H1 (cell line): ENCODE measurements at regions not wholly inside any gene's neighbourhood (a gene's known extent, or its start where the extent isn't known, plus 50 kb on each side); places are given as distances from the start of the nearest gene placed in this dataset.

ENCODE experiments used
- CTCF ChIA-PET: fragments of 300-600 bp; sonication (Branson Sonifier 250); formaldehyde crosslinking; loops from one replicate; lab custom pipeline; 2021; ENCODE audit not compliant: partially characterized antibody; lab: Charles Lee
- POLR2A ChIA-PET: fragments of 300-600 bp; sonication (Branson Sonifier 250); formaldehyde crosslinking; loops from one replicate; lab custom pipeline; 2021; ENCODE audit warnings: inconsistent platforms; ENCODE audit not compliant: partially characterized antibody; lab: Charles Lee
- DNase-seq, 2 experiments: peaks; one replicate each; pipeline versions ENCODE4 v3.0.0 to v3.0.0-alpha.2; 2010 to 2022; ENCODE audit warnings: low spot score in 2 of 2, low read depth in 1 of 2, mixed read lengths in 1 of 2
- FAIRE-seq: peaks from 2 replicates; lab custom pipeline; 2011; peaks lifted over from hg19 to GRCh38; lab: Jason Lieb, UNC
- H2AFZ ChIP-seq: 2 replicates; pipeline ENCODE4 v1.8.1; 2012; ENCODE audit warnings: low read length, inconsistent platforms
- H2AK5ac ChIP-seq: 2 replicates; pipeline ENCODE4 v1.6.1; 2013; ENCODE audit warnings: low read depth, low read length
- H2BK120ac ChIP-seq: replicated peaks from 2 replicates; pipeline ENCODE3; 2013; ENCODE audit warnings: low read depth, low read length, inconsistent platforms
- H2BK12ac ChIP-seq: 2 replicates; pipeline ENCODE4 v1.6.1; 2013; ENCODE audit warnings: low read depth, low read length
- H2BK15ac ChIP-seq: 2 replicates; pipeline ENCODE4 v1.6.1; 2013; ENCODE audit warnings: low read length
- H2BK20ac ChIP-seq: 2 replicates; pipeline ENCODE4 v1.6.1; 2013; ENCODE audit warnings: low read length
- H2BK5ac ChIP-seq: 2 replicates; pipeline ENCODE4 v1.6.1; 2013; ENCODE audit warnings: low read depth, low read length
- H3K14ac ChIP-seq: 2 replicates; pipeline ENCODE4 v1.6.1; 2013; ENCODE audit warnings: inconsistent platforms; ENCODE audit not compliant: insufficient read length
- H3K18ac ChIP-seq: 2 replicates; pipeline ENCODE4 v1.6.1; 2013; ENCODE audit warnings: low read length; ENCODE audit errors: extremely low read depth
- H3K23ac ChIP-seq: 2 replicates; pipeline ENCODE4 v1.6.1; 2013; ENCODE audit warnings: inconsistent platforms; ENCODE audit not compliant: insufficient read length
- H3K23me2 ChIP-seq: 2 replicates; pipeline ENCODE4 v1.6.1; 2013; ENCODE audit warnings: low read depth, low read length
- H3K27ac ChIP-seq: 2 replicates; pipeline ENCODE4 v1.6.1; 2011; ENCODE audit warnings: low read depth, low read length, inconsistent platforms
- H3K27me3 ChIP-seq, 4 experiments: replicated peaks in 1 of 4; 1 replicate in 1 of 4; 2 replicates in 3 of 4; pipeline versions ENCODE4 v1.6.1 to v1.8.1; 2011 to 2013; ENCODE audit warnings: low read length in 3 of 4, mild to moderate bottlenecking in 3 of 4, inconsistent platforms in 2 of 4, mixed read lengths in 2 of 4, moderate library complexity in 1 of 4; ENCODE audit not compliant: control insufficient read depth in 3 of 4, insufficient read depth in 3 of 4; ENCODE audit errors: extremely low read depth in 1 of 4
- H3K36me3 ChIP-seq, 4 experiments: 2 replicates each; pipeline versions ENCODE4 v1.6.1 to v1.8.1; 2011 to 2013; ENCODE audit warnings: mild to moderate bottlenecking in 4 of 4, low read length in 3 of 4, moderate library complexity in 2 of 4, control low read depth in 1 of 4, inconsistent platforms in 1 of 4; ENCODE audit not compliant: insufficient read depth in 4 of 4, control insufficient read depth in 2 of 4
- H3K4ac ChIP-seq: replicated peaks from 2 replicates; pipeline ENCODE3; 2013; ENCODE audit warnings: low read length, low read depth, mixed read lengths, inconsistent platforms; ENCODE audit not compliant: insufficient read length
- H3K4me1 ChIP-seq, 4 experiments: replicated peaks in 1 of 4; 1 replicate in 1 of 4; 2 replicates in 3 of 4; pipeline versions ENCODE4 v1.6.1 to v1.8.1; 2011 to 2013; ENCODE audit warnings: low read length in 3 of 4, inconsistent platforms in 2 of 4, mixed read lengths in 1 of 4; ENCODE audit not compliant: insufficient read depth in 4 of 4, control insufficient read depth in 3 of 4
- H3K4me2 ChIP-seq, 2 experiments: 2 replicates each; pipeline versions ENCODE4 v1.6.1 to v1.8.1; 2011 to 2013; ENCODE audit warnings: low read depth in 2 of 2, low read length in 2 of 2, control low read depth in 1 of 2, inconsistent platforms in 1 of 2, mild to moderate bottlenecking in 1 of 2; ENCODE audit not compliant: insufficient read depth in 1 of 2
- H3K4me3 ChIP-seq, 4 experiments: fragments of 200-600, 300-600 bp in 1 of 4; sonication (generic), shearing (Covaris generic), sonication (Bioruptor Twin) in 1 of 4; 2 replicates each; pipeline versions ENCODE4 v1.5.1 to v1.8.1; 2011 to 2016; ENCODE audit warnings: low read length in 4 of 4, low read depth in 3 of 4, control low read depth in 2 of 4, inconsistent platforms in 2 of 4, mild to moderate bottlenecking in 2 of 4, mixed read lengths in 1 of 4, moderate library complexity in 1 of 4; ENCODE audit not compliant: insufficient read depth in 2 of 4; ENCODE audit errors: extremely low read depth in 1 of 4
- H3K56ac ChIP-seq: replicated peaks from 2 replicates; pipeline ENCODE3; 2013; ENCODE audit warnings: low read depth, mild to moderate bottlenecking, mixed read lengths, low read length, inconsistent platforms; ENCODE audit not compliant: insufficient read length
- H3K79me1 ChIP-seq: 2 replicates; pipeline ENCODE4 v1.6.1; 2013; ENCODE audit warnings: low read depth, low read length, control low read depth
- H3K79me2 ChIP-seq, 2 experiments: 2 replicates each; pipeline versions ENCODE4 v1.6.1 to v1.8.1; 2012 to 2013; ENCODE audit warnings: low read length in 2 of 2, mild to moderate bottlenecking in 2 of 2, inconsistent platforms in 1 of 2; ENCODE audit not compliant: insufficient read depth in 2 of 2, control insufficient read depth in 1 of 2
- H3K9ac ChIP-seq, 4 experiments: replicated peaks in 1 of 4; 1 replicate in 1 of 4; 2 replicates in 3 of 4; pipeline versions ENCODE4 v1.6.1 to v1.8.1; 2011 to 2013; ENCODE audit warnings: low read depth in 3 of 4, low read length in 3 of 4, control low read depth in 2 of 4, mild to moderate bottlenecking in 2 of 4, moderate library complexity in 2 of 4, inconsistent platforms in 1 of 4; ENCODE audit errors: extremely low read depth in 1 of 4
- H3K9me3 ChIP-seq, 2 experiments: 2 replicates each; pipeline versions ENCODE4 v1.6.1 to v1.8.1; 2012 to 2013; ENCODE audit warnings: mild to moderate bottlenecking in 2 of 2, moderate library complexity in 2 of 2, control low read depth in 1 of 2, inconsistent platforms in 1 of 2, low read depth in 1 of 2, low read length in 1 of 2, mixed read lengths in 1 of 2; ENCODE audit not compliant: insufficient read depth in 2 of 2
- H4K20me1 ChIP-seq, 2 experiments: replicated peaks in 1 of 2; 2 replicates each; pipeline versions ENCODE3 to v1.8.1; 2011 to 2013; ENCODE audit warnings: inconsistent platforms in 2 of 2, low read length in 2 of 2, mild to moderate bottlenecking in 1 of 2; ENCODE audit not compliant: insufficient read depth in 2 of 2, control insufficient read depth in 1 of 2
- H4K5ac ChIP-seq: 2 replicates; pipeline ENCODE4 v1.6.1; 2013; ENCODE audit warnings: low read length, low read depth, mixed read lengths, inconsistent platforms; ENCODE audit not compliant: insufficient read length
- H4K8ac ChIP-seq: 2 replicates; pipeline ENCODE4 v1.8.0; 2013; ENCODE audit warnings: mild to moderate bottlenecking, moderate library complexity, low read length, inconsistent platforms; ENCODE audit not compliant: insufficient read depth; ENCODE audit errors: extremely low read depth
- H4K91ac ChIP-seq: replicated peaks from 2 replicates; pipeline ENCODE3; 2013; ENCODE audit warnings: low read length, mixed read lengths, inconsistent platforms; ENCODE audit not compliant: insufficient read length
- CHD2 ChIP-seq: IDR thresholded peaks from 2 replicates; pipeline ENCODE4 v1.6.1; 2012; ENCODE audit warnings: low read length, improper control_type of control experiment
- CREB1 ChIP-seq: IDR thresholded peaks from 2 replicates; pipeline ENCODE4 v1.6.1; 2012; ENCODE audit warnings: inconsistent platforms
- EGR1 ChIP-seq: IDR thresholded peaks from 2 replicates; pipeline ENCODE4 v1.6.1; 2011; ENCODE audit warnings: low read depth, low read length, borderline replicate concordance
- POLR2AphosphoS5 ChIP-seq: IDR thresholded peaks from 2 replicates; pipeline ENCODE4 v1.6.1; 2011; ENCODE audit warnings: low read depth, low read length
- SIN3A ChIP-seq, 2 experiments: IDR thresholded peaks in 1 of 2; conservative IDR thresholded peaks in 1 of 2; 2 replicates each; pipeline ENCODE4 v1.6.1; 2011 to 2012; ENCODE audit warnings: low read length in 2 of 2, improper control_type of control experiment in 1 of 2, low read depth in 1 of 2, mild to moderate bottlenecking in 1 of 2
- ZNF274 ChIP-seq: IDR thresholded peaks from 2 replicates; pipeline ENCODE4 v1.7.0; 2012; ENCODE audit warnings: low read length, borderline replicate concordance; ENCODE audit errors: extremely low read depth
- WGBS, 2 experiments: shearing (Covaris generic) in 1 of 2; methylation state at CpG; one replicate each; pipeline versions ENCODE4 v1.1.6 to v1.1.7; 2013 to 2015; ENCODE audit warnings: low lambda C conversion rate in 2 of 2, mixed read lengths in 2 of 2, inconsistent platforms in 1 of 2, low coverage in 1 of 2, missing lambda C conversion rate in 1 of 2; ENCODE audit not compliant: insufficient replicate concordance in 2 of 2, insufficient coverage in 1 of 2, insufficient read length in 1 of 2; ENCODE audit errors: extremely low coverage in 1 of 2, missing lambda C conversion rate in 1 of 2; 5-methylcytosine and 5-hydroxymethylcytosine counted together
- TF ChIP-seq, protein P1 (sequence below), 3 experiments: IDR thresholded peaks; 1 replicate in 2 of 3; 2 replicates in 1 of 3; pipeline versions ENCODE4 v1.5.1 to v1.6.1; 2011; ENCODE audit warnings: low read length in 3 of 3, mild to moderate bottlenecking in 3 of 3, inconsistent platforms in 2 of 3, low read depth in 1 of 3, moderate library complexity in 1 of 3; ENCODE audit not compliant: insufficient read depth in 1 of 3; ENCODE audit errors: control extremely low read depth in 1 of 3
- TF ChIP-seq, protein P2 (sequence below): IDR thresholded peaks from 2 replicates; pipeline ENCODE4 v1.6.1; 2012; ENCODE audit warnings: inconsistent platforms

DNA sequence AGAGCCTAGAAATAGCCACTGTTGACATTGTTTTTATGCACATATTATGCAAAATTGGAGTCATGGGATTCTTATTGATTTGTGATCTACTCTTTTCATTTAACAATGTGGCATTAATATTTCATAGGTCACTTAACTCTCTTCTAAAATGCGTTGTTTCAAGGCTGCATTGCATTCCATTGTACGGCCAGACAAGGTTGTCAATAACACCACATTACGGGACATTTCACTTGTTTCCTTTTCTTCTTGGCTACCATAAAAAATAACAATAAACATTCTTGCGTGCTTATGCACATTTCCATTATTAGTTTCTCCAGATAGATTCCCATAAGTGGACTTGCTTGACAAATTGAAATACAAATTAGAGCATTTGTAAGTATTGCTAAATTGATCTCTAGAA is 120.8 kb upstream of the TMCC3 start:
- no peak for TF ChIP-seq POLR2AphosphoS5
- TF ChIP-seq, protein P1, sequence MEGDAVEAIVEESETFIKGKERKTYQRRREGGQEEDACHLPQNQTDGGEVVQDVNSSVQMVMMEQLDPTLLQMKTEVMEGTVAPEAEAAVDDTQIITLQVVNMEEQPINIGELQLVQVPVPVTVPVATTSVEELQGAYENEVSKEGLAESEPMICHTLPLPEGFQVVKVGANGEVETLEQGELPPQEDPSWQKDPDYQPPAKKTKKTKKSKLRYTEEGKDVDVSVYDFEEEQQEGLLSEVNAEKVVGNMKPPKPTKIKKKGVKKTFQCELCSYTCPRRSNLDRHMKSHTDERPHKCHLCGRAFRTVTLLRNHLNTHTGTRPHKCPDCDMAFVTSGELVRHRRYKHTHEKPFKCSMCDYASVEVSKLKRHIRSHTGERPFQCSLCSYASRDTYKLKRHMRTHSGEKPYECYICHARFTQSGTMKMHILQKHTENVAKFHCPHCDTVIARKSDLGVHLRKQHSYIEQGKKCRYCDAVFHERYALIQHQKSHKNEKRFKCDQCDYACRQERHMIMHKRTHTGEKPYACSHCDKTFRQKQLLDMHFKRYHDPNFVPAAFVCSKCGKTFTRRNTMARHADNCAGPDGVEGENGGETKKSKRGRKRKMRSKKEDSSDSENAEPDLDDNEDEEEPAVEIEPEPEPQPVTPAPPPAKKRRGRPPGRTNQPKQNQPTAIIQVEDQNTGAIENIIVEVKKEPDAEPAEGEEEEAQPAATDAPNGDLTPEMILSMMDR (IDR thresholded peaks at IDR 0.05; ENCODE audit: control extremely low read depth in 1 of 3, insufficient read depth in 1 of 3, low read depth in 1 of 3, low read length in 3 of 3), result no peak
- no peak for TF ChIP-seq CREB1
- TF ChIP-seq SIN3A (conservative IDR thresholded peaks at IDR 0.05 in 1 of 2, IDR thresholded peaks at IDR 0.05 in 1 of 2; ENCODE audit: low read depth in 1 of 2, low read length in 2 of 2), result no peak
- TF ChIP-seq, protein P2, sequence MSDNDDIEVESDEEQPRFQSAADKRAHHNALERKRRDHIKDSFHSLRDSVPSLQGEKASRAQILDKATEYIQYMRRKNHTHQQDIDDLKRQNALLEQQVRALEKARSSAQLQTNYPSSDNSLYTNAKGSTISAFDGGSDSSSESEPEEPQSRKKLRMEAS, result no peak
- TF ChIP-seq ZNF274, result no peak
- TF ChIP-seq EGR1, result no peak
- TF ChIP-seq CHD2, result no peak
- H3K27me3 ChIP-seq, result no peaks in the 10 kb centered on the region
- no peak overlapping the region for H3K23ac ChIP-seq
- H3K18ac ChIP-seq, result no peak overlapping the region
- 0 out of 4 replicates have a peak, but pooled peaks cover 0 to 2% of the 10 kb centered on the region in 2 experiments for H3K9me3 ChIP-seq
- no peak overlapping the region for H2AFZ ChIP-seq
- H4K91ac ChIP-seq, result no peak overlapping the region
- H3K27ac ChIP-seq, result no peak overlapping the region
- H4K20me1 ChIP-seq, result no peaks in the 10 kb centered on the region
- ChIA-PET CTCF (interaction anchor here (1.2 to 4.2 kb wide), 3 partner anchors 8 to 104 kb away, joined by 3 to 21 read pairs (median 8); no protein-coding TSS in a partner anchor), POLR2A (no interaction called here)
- no peak overlapping the region for H3K14ac ChIP-seq
- no peak overlapping the region for H4K8ac ChIP-seq
- H2BK5ac ChIP-seq, result no peak overlapping the region
- H2AK5ac ChIP-seq, result no peak overlapping the region
- no peak overlapping the region for H2BK15ac ChIP-seq
- no peak overlapping the region for H2BK20ac ChIP-seq
- H3K4me2 ChIP-seq, result no peak overlapping the region
- no peak for DNase-seq
- no peak overlapping the region for H2BK12ac ChIP-seq
- no peak overlapping the region for H3K9ac ChIP-seq
- no peaks in the 10 kb centered on the region for H3K23me2 ChIP-seq
- H3K4me3 ChIP-seq, result no peak overlapping the region
- WGBS, 2 experiments, result 86% methylated on average over 4 of the region's 4 CpGs; no CpG with 5 or more reads in 1 of the 2 experiments
- peaks cover 0 to 4% (median 3%) of the 10 kb centered on the region in 4 experiments; a peak in 3 of 7 replicates for H3K4me1 ChIP-seq
- H3K79me1 ChIP-seq, result no peaks in the 10 kb centered on the region
- no peak for FAIRE-seq
- H3K4ac ChIP-seq, result no peak overlapping the region
- H2BK120ac ChIP-seq, result no peak overlapping the region
- H3K36me3 ChIP-seq, result no peaks in the 10 kb centered on the region
- H4K5ac ChIP-seq, result no peak overlapping the region
- H3K79me2 ChIP-seq, result no peaks in the 10 kb centered on the region; a peak in 1 of 4 replicates
- no peak overlapping the region for H3K56ac ChIP-seq
